ENCODE measurements at regions not wholly inside any gene's neighbourhood (a gene's known extent, or its start where the extent isn't known, plus 50 kb on each side); places are given as distances from the start of the nearest gene placed in this dataset.

DNA sequence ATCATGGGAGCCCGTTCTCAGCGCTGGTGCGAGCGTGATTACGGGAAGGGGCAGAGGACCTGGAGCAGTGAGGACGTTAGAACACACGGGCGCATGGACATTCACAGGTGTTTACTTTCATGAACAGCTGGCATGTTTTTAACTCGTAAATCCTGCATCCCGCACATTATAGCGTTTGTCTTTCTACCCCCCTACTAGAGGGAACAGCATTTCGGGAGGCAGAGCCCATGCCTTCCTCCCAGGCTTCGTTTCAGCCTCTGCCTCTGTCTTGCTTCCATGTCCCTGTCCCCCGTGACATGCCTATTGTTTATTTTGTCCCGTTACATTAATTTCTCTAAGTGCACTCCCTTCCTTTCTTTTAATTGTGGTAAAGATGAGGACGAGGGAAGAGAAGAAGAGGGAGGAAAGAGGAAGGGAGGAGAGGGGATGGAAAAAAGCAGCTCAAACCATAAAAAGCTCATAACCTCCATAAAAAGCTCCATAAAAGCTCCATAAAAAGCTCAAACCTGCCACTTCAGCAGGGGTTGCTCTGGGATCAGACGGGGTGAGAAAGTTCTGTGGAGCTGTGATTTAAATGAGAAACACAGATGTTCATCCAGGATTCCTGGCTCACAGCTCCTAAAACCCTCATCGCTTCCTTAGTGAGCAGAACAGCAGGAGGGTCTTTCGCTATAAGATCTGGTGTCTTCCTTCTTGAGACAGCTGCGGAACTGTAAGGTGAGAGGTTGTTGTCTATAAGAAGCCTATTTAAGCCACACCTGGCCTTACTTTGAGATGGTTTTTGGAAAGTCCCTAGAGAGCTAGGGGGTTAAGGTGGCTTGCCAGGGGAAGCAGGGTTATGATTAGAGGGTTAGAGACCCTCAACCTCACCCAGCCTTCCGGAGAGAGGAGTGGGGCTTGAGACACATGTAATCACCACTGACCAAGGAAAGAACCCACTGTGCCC lies 66.6 kb upstream of the SNTG2 start:
- TF ChIP-seq, protein P1, sequence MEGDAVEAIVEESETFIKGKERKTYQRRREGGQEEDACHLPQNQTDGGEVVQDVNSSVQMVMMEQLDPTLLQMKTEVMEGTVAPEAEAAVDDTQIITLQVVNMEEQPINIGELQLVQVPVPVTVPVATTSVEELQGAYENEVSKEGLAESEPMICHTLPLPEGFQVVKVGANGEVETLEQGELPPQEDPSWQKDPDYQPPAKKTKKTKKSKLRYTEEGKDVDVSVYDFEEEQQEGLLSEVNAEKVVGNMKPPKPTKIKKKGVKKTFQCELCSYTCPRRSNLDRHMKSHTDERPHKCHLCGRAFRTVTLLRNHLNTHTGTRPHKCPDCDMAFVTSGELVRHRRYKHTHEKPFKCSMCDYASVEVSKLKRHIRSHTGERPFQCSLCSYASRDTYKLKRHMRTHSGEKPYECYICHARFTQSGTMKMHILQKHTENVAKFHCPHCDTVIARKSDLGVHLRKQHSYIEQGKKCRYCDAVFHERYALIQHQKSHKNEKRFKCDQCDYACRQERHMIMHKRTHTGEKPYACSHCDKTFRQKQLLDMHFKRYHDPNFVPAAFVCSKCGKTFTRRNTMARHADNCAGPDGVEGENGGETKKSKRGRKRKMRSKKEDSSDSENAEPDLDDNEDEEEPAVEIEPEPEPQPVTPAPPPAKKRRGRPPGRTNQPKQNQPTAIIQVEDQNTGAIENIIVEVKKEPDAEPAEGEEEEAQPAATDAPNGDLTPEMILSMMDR (IDR thresholded peaks at IDR 0.05; ENCODE audit: low read depth, low read length) = no peak
- DNase-seq (ENCODE audit: low read depth in 2 of 2) = no peak
- no peak overlapping the region for H3K4me3 ChIP-seq (replicated peaks in 1 of 2; ENCODE audit: low read depth in 2 of 2, low read length in 2 of 2)

- TF ChIP-seq, protein P1 (IDR thresholded peaks at IDR 0.05; ENCODE audit: low read depth, low read length) = no peak
- no peak overlapping the region for H3K4me3 ChIP-seq (replicated peaks in 1 of 2; ENCODE audit: low read depth in 2 of 2, low read length in 2 of 2)
- DNase-seq (ENCODE audit: low read depth in 2 of 2) = no peak
Measured at GRCh38 chr2:883260-883802, 67.3 kb upstream of the SNTG2 start.

GRCh38 chr2:881204-881918 lies 69.3 kb upstream of the SNTG2 start:
- DNase-seq (ENCODE audit: low read depth in 2 of 2) = no peak
- no peak overlapping the region for H3K4me3 ChIP-seq (replicated peaks in 1 of 2; ENCODE audit: low read depth in 2 of 2, low read length in 2 of 2)
- TF ChIP-seq, protein P1 (IDR thresholded peaks at IDR 0.05; ENCODE audit: low read depth, low read length) = no peak

GRCh38 chr2:880201-880970 lies 70.3 kb upstream of the SNTG2 start:
- no peak overlapping the region for H3K4me3 ChIP-seq (replicated peaks in 1 of 2; ENCODE audit: low read depth in 2 of 2, low read length in 2 of 2)
- DNase-seq (ENCODE audit: low read depth in 2 of 2) = no peak
- TF ChIP-seq, protein P1 (IDR thresholded peaks at IDR 0.05; ENCODE audit: low read depth, low read length) = no peak

DNA sequence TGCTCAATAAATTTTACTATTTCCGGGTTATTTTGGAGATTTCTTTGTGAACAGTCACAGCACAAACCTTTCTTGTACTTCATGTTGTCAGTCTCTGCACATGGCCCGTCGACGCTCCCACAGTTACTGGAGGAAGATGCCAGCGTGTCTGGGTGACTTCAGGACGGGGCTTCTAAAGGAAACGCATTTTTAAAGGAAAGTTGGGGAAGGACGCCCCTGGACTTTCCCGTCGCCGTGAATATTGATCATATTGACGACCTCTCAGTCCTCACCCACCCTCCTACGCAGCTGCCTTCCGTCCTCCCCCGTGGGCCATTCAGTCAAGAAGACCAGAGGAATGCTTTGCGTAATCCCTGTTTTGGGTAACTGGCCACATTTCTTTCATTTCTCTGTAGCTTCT lies 71.1 kb upstream of the SNTG2 start:
- DNase-seq (ENCODE audit: low read depth in 2 of 2) = no peak
- no peak overlapping the region for H3K4me3 ChIP-seq (replicated peaks in 1 of 2; ENCODE audit: low read depth in 2 of 2, low read length in 2 of 2)
- TF ChIP-seq, protein P1 (IDR thresholded peaks at IDR 0.05; ENCODE audit: low read depth, low read length) = no peak

- DNase-seq (ENCODE audit: low read depth in 2 of 2) = no peak
- no peak overlapping the region for H3K4me3 ChIP-seq (replicated peaks in 1 of 2; ENCODE audit: low read depth in 2 of 2, low read length in 2 of 2)
- TF ChIP-seq, protein P1 (IDR thresholded peaks at IDR 0.05; ENCODE audit: low read depth, low read length) = no peak
Measured at GRCh38 chr2:878245-878930, 72.3 kb upstream of the SNTG2 start.

Data from cardiac fibroblast (primary cell).